GM23338 (cell line): ENCODE measurements at regions not wholly inside any gene's neighbourhood (a gene's known extent, or its start where the extent isn't known, plus 50 kb on each side); places are given as distances from the start of the nearest gene placed in this dataset.

ENCODE experiments used
- ATAC-seq: fragments of 200-7000 bp; cut with Tn5 transposase; 3 replicates; pipeline ENCODE4 v1.9.1; 2020
- DNase-seq: peaks from one replicate; pipeline ENCODE4 v3.0.0-alpha.2; 2015; ENCODE audit warnings: low spot score
- H2AFZ ChIP-seq: fragments of 200-600 bp; sonication (generic); 2 replicates; pipeline ENCODE4 v1.8.0; 2016; ENCODE audit warnings: antibody characterized with exemption, mild to moderate bottlenecking, moderate library complexity
- H3F3A ChIP-seq: fragments of 200-600 bp; sonication (generic); replicated peaks from 2 replicates; pipeline ENCODE4 v1.8.0; 2017; ENCODE audit warnings: antibody characterized with exemption, mixed run types, low read depth
- H3K27ac ChIP-seq: fragments of 200-600 bp; sonication (generic); 2 replicates; pipeline ENCODE4 v1.6.1; 2016; ENCODE audit warnings: low read depth
- H3K27me3 ChIP-seq: fragments of 200-600 bp; sonication (generic); 2 replicates; pipeline ENCODE4 v1.8.0; 2016; ENCODE audit warnings: mild to moderate bottlenecking, mixed run types, moderate library complexity; ENCODE audit not compliant: insufficient read depth
- H3K36me3 ChIP-seq: fragments of 200-600 bp; sonication (generic); 2 replicates; pipeline ENCODE4 v1.8.0; 2016; ENCODE audit warnings: mild to moderate bottlenecking; ENCODE audit not compliant: insufficient read depth
- H3K4me1 ChIP-seq: fragments of 200-600 bp; sonication (generic); 2 replicates; pipeline ENCODE4 v1.8.0; 2016; ENCODE audit warnings: mild to moderate bottlenecking, moderate library complexity; ENCODE audit not compliant: insufficient read depth
- H3K4me2 ChIP-seq: fragments of 200-600 bp; sonication (generic); 2 replicates; pipeline ENCODE4 v1.7.1; 2017; ENCODE audit warnings: mixed run types
- H3K4me3 ChIP-seq: fragments of 200-600 bp; sonication (generic); 2 replicates; pipeline ENCODE4 v1.6.1; 2016; ENCODE audit warnings: mixed run types
- H3K79me2 ChIP-seq: fragments of 200-600 bp; sonication (generic); replicated peaks from 2 replicates; pipeline ENCODE4 v1.8.0; 2017; ENCODE audit warnings: mild to moderate bottlenecking; ENCODE audit not compliant: insufficient read depth
- H3K9me2 ChIP-seq: fragments of 200-600 bp; sonication (generic); 2 replicates; pipeline ENCODE4 v1.8.0; 2017; ENCODE audit not compliant: insufficient read depth
- H4K20me1 ChIP-seq: fragments of 200-600 bp; sonication (generic); replicated peaks from 2 replicates; pipeline ENCODE4 v1.8.0; 2017; ENCODE audit warnings: mild to moderate bottlenecking; ENCODE audit not compliant: insufficient read depth
- H3K27ac Mint-ChIP-seq: 2 replicates; pipeline ENCODE4 v1.8.0; 2020; ENCODE audit warnings: inconsistent platforms, mild to moderate bottlenecking, moderate library complexity, mixed read lengths
- H3K27me3 Mint-ChIP-seq: 3 replicates; pipeline ENCODE4 v1.8.0; 2022; ENCODE audit warnings: low read depth, mild to moderate bottlenecking, moderate library complexity, mixed read lengths, inconsistent platforms; ENCODE audit not compliant: insufficient read depth, poor library complexity
- H3K36me3 Mint-ChIP-seq: 3 replicates; pipeline ENCODE4 v1.8.0; 2021; ENCODE audit warnings: low read depth, mild to moderate bottlenecking, inconsistent platforms, moderate library complexity, mixed read lengths
- H3K4me1 Mint-ChIP-seq: 3 replicates; pipeline ENCODE4 v1.8.0; 2020; ENCODE audit warnings: mild to moderate bottlenecking, inconsistent platforms, mixed read lengths
- H3K4me3 Mint-ChIP-seq: 3 replicates; pipeline ENCODE4 v1.8.0; 2021; ENCODE audit warnings: moderate library complexity, mild to moderate bottlenecking, inconsistent platforms, mixed read lengths
- H3K9me3 Mint-ChIP-seq: 3 replicates; pipeline ENCODE4 v1.8.0; 2020; ENCODE audit warnings: moderate library complexity, mild to moderate bottlenecking, inconsistent platforms, mixed read lengths
- CREB1 ChIP-seq: fragments of 250-450 bp; sonication (Bioruptor Pico); IDR thresholded peaks from 2 replicates; pipeline ENCODE4 v1.5.0; 2020; ENCODE audit warnings: low read depth, mild to moderate bottlenecking, moderate library complexity
- ETS1 ChIP-seq: IDR thresholded peaks from 2 replicates; pipeline ENCODE4 v1.6.1; 2016; ENCODE audit warnings: antibody characterized with exemption
- EZH2phosphoT487 ChIP-seq: fragments of 200-600 bp; sonication (generic); IDR thresholded peaks from one replicate; pipeline ENCODE4 v1.8.1; 2018; ENCODE audit warnings: antibody characterized with exemption; ENCODE audit not compliant: unreplicated experiment
- JUNB ChIP-seq: IDR thresholded peaks from one replicate; pipeline ENCODE4 v1.6.1; 2016; ENCODE audit warnings: antibody characterized with exemption; ENCODE audit not compliant: unreplicated experiment
- NANOG ChIP-seq: IDR thresholded peaks from 2 replicates; pipeline ENCODE4 v1.6.1; 2016; ENCODE audit warnings: antibody characterized with exemption, borderline replicate concordance
- REST ChIP-seq: IDR thresholded peaks from one replicate; pipeline ENCODE4 v1.6.1; 2018; ENCODE audit warnings: antibody characterized with exemption; ENCODE audit not compliant: unreplicated experiment
- STAT1 ChIP-seq: IDR thresholded peaks from one replicate; pipeline ENCODE4 v1.6.1; 2016; ENCODE audit warnings: antibody characterized with exemption; ENCODE audit not compliant: unreplicated experiment
- ZNF331 ChIP-seq: fragments of 250-450 bp; sonication (Bioruptor Pico); IDR thresholded peaks from 2 replicates; pipeline ENCODE4 v1.5.0; 2020; ENCODE audit warnings: low read depth, mild to moderate bottlenecking, moderate library complexity
- ZNF462 ChIP-seq: fragments of 250-450 bp; sonication (Bioruptor Pico); IDR thresholded peaks from 2 replicates; pipeline ENCODE4 v1.5.0; 2020; ENCODE audit warnings: mild to moderate bottlenecking, moderate library complexity

GRCh38 chr19:20481736-20482135 is 83.8 kb downstream of the ZNF737 start:
- H3K4me1 ChIP-seq, result peaks cover 7% of the 10 kb centered on the region; the same call in 1 of the 2 replicates
- peaks cover 4% of the 10 kb centered on the region; the same call in 1 of the 3 replicates for H3K4me1 Mint-ChIP-seq
- peaks cover 42% of the 10 kb centered on the region for H3K9me3 Mint-ChIP-seq
- DNase-seq (no peak), ATAC-seq (no peak)
- H3F3A ChIP-seq, result no peaks in the 10 kb centered on the region
- peaks cover 4% of the 10 kb centered on the region for H3K27me3 Mint-ChIP-seq
- no peaks in the 10 kb centered on the region for H3K27me3 ChIP-seq
- no peak overlapping the region for H3K4me3 ChIP-seq
- no peak for TF ChIP-seq EZH2phosphoT487
- no peak for TF ChIP-seq ZNF331 (CRISPR knock-in tag)
- no peak for TF ChIP-seq ZNF462 (CRISPR knock-in tag)
- TF ChIP-seq STAT1, result no peak
- TF ChIP-seq NANOG, result no peak
- TF ChIP-seq CREB1 (CRISPR knock-in tag), result no peak
- no peak overlapping the region for H3K4me3 Mint-ChIP-seq
- H2AFZ ChIP-seq, result no peak overlapping the region
- H3K9me2 ChIP-seq, result 0 out of 2 replicates have a peak, but pooled peaks cover 2% of the 10 kb centered on the region
- H4K20me1 ChIP-seq, result no peaks in the 10 kb centered on the region
- H3K36me3 ChIP-seq, result no peaks in the 10 kb centered on the region
- no peaks in the 10 kb centered on the region for H3K79me2 ChIP-seq
- no peak overlapping the region for H3K27ac Mint-ChIP-seq
- H3K36me3 Mint-ChIP-seq, result peaks cover 4% of the 10 kb centered on the region; the same call in 1 of the 3 replicates
- H3K27ac ChIP-seq, result no peak overlapping the region
- H3K4me2 ChIP-seq, result no peak overlapping the region

- no peak overlapping the region for H3K4me3 Mint-ChIP-seq
- no peaks in the 10 kb centered on the region for H3K79me2 ChIP-seq
- no peak overlapping the region for H3K27ac Mint-ChIP-seq
- H2AFZ ChIP-seq, result no peak overlapping the region
- ATAC-seq, result no peak
- H3K4me2 ChIP-seq, result no peak overlapping the region
- peaks cover 7% of the 10 kb centered on the region; the same call in 1 of the 2 replicates for H3K4me1 ChIP-seq
- H3K4me3 ChIP-seq, result no peak overlapping the region
- 0 out of 2 replicates have a peak, but pooled peaks cover 2% of the 10 kb centered on the region for H3K9me2 ChIP-seq
- H3K27me3 ChIP-seq, result no peaks in the 10 kb centered on the region
- H3K27me3 Mint-ChIP-seq, result peaks cover 6% of the 10 kb centered on the region
- H3K9me3 Mint-ChIP-seq, result peaks cover 28% of the 10 kb centered on the region
- TF ChIP-seq ETS1, result no peak
- no peak for TF ChIP-seq JUNB
- no peak for TF ChIP-seq ZNF331 (CRISPR knock-in tag)
- TF ChIP-seq NANOG, result no peak
- no peak for TF ChIP-seq REST
- no peaks in the 10 kb centered on the region for H3F3A ChIP-seq
- H3K4me1 Mint-ChIP-seq, result peaks cover 4% of the 10 kb centered on the region; the same call in 1 of the 3 replicates
- H3K27ac ChIP-seq, result no peak overlapping the region
- DNase-seq, result no peak
- H3K36me3 Mint-ChIP-seq, result peaks cover 4% of the 10 kb centered on the region; the same call in 1 of the 3 replicates
- no peaks in the 10 kb centered on the region for H4K20me1 ChIP-seq
- no peaks in the 10 kb centered on the region for H3K36me3 ChIP-seq
These were observed 86.1 kb downstream of the ZNF737 start for GRCh38 chr19:20479483-20479882.
